HG02798 (cell line): ENCODE measurements at regions not wholly inside any gene's neighbourhood (a gene's known extent, or its start where the extent isn't known, plus 50 kb on each side); places are given as distances from the start of the nearest gene placed in this dataset.

Source experiments
- ATAC-seq: cut with Tn5 transposase; IDR thresholded peaks from one replicate; pipeline ENCODE4 v1.9.1; 2021; ENCODE audit warnings: mild to moderate bottlenecking; ENCODE audit not compliant: unreplicated experiment, poor library complexity

DNA sequence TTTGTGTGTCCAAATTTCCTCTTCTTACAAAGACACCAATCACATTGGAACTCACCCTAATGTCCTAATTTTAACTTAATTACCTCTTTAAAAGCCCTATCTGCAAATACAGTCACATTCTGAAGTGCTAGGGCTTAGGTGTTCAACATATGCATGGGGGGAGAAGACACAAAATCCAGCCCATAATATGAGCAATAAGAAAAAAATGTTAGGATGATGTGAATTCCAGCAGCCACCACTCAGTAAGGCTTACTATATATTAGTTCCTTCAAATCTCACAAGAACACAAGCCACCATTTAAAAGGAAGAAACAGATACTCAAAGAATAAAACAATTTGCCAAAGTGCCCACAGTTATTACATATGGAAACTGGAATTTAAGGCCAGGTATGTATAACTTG, 285.7 kb downstream of the EPHA4 start:
- ATAC-seq, result no peak

DNA sequence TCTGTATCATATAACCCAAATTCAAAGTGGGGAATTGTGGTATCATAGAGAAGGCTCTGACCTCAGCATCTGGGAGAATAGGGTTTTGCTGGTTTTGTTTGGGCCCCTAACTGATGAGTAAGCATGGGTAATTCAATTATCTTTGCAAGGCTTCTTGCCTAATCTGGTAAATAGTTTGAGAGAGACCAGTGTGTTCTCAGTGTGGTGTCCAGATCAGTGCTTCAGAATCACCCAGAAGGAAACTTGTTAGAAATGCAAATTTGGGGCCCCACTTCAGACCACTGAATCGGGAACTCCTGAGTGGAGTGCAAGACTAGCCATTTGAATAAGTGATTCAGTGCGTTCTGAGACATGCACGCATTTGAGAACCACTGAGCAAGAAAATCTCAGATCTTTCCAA, 282.7 kb downstream of the EPHA4 start:
- ATAC-seq, result no peak

DNA sequence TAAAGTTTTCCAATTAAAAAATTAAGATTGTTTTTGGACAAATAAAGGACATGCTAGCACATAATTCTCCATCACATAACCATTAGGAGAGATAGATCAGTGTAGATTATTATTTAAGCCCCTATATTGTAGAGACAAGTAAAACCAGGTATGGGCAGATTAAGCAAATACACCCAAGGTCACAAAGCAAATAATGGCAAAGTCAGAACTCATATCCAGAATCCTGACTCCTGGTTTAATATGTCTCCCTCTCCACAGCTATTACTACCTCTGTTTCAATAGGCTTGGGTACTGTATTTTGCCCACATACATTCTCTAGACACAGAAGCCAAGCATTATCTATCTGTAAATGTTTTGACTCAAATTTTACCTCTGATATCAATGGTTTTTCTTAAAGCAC, 282.3 kb downstream of the EPHA4 start:
- no peak for ATAC-seq

DNA sequence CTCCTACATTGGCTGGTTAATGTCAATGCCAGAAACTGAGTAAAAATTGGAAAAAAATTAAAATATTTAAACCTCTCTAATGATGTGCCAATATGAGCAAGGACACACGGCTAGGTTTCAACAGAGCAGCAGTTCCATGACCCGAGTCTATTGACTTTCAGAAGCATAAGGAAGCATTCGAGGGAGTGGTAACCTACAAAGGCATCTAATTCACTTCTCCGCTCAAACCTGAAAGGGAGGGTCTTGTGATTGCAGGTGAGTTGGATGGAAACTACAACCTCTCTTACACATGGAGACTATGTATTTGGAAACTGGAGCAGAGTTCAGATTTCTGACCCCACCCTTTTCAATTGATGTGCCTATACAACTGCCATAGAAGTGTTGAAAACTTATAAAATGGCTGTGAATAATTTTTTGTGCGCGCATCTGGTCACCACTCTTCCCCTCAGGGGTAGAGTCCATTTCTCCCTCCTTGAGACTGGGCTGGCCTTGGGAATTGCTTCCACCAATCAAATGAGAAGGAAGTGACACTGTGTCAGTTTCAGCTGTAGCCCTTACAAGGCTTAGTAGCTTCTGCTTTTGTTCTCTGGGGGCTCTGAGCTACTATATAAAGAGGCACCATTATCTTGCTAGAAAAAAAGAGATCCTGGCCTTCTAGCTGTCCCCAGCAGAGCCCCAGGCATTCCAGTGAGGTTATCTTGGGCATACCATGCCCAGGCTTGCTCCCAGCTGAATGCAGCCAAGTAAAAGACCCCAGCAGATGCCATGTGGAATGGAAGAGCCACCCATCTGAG, 278.0 kb downstream of the EPHA4 start:
- no peak for ATAC-seq

DNA sequence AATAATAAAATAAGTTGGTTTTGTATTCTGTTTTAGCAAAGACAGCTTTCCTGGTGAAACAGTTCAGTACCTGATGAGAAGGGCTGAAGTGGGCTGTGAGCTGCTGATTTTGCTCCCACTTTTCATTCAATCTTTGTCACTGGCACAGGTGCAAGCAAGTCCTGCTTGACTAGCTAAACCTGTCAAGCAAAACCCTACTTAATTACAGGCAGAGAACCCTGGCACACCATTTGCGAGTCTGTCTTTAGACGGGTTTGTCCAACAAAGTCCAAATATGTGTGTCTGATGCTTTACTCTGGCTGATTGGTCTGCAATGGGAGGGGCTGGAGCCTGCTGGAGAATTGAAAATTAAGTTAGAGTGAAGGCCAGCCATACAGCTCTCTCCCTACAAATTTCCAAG, 267.2 kb downstream of the EPHA4 start:
- ATAC-seq, result no peak

DNA sequence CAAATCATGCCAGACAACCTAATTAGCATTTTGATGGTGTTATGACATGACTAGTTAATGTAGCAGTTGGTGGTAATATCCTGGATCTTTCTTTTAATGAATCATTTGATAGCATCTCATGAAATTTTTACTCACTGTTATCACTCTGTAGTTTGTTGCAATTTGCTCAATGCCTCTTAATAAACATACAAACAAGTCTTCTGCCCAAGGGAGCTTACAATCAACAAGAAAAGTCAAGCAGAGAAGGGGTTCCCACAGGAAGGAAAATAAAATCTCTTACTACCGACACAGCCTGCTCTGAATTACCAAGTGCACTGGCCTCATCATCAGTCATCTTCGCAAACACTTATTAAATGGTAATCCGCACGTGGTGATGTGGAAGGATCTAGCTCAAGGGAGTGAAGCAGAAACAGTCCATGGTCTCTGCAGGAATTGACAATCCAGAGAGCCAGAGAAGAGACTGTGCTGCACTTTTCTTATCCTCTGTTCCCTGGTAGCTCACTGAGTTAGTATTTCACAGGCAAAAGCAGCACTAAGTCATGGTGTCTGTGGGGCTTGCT, 263.5 kb downstream of the EPHA4 start:
- no peak for ATAC-seq

DNA sequence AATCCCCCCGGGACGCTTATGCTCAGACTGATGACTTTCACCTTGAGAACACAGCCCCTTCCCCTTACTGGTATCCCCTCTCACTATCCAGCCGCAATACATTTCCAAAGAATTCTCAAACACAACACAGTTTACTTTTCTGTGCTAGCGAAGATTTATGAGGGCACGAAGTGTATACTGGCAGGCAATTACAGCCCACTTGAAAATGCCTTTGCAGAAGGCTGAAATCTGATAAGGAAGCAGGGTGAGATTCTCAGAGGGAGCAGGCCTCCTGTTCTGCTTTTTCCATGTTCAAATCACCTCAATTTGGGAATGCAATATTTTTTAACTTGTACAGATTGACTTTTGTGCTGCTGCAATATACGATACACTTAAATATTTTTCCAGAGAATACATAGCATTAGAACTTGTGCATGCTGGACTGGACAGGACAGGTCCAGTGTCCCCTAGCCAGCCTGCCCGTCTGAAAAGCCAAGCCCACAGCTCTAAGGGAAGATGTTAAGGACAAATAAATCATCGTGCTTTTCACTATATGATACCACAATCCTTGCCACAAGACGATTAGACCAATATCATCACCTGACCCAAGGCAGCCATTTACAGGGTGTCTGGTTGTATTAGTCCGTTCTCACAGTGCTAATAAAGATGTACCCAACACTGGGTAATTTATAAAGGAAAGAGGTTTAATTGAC, 262.1 kb downstream of the EPHA4 start:
- ATAC-seq, result no peak

DNA sequence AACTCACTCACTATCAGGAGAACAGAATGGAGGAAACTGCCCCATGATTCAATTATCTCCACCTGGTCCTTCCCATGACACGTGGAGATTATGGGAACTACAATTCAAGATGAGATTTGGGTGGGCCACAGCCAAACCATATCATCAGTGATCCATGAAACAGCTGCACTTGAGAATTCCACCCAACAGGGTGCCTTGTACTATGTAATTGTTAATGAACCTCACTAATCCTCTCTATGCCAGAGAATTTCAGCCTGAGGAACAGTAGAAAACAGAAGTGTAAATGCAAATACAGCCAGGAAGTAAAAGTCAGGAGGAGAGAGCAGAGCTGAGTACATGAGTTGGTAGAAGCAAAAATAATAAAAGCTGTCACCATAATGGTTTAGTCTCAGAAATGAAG, 261.4 kb downstream of the EPHA4 start:
- ATAC-seq, result no peak

DNA sequence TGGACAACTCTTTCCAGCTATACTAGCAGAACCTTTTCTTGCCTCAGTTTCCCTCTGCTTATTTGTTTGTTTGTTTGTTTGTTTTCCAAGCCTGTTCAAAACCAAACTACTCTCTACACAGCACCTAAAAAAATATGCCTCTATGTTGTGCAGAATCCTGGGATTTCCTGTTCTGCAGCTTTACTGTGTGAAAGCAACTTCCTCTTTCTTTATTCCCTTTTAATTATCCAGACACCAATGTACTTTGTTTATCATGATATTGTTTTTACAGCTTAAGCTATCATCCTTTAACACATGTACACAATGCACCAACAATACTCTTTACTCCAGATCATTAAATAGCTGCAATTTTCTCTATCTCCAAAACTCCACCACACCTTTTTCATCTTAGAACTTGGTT, 259.5 kb downstream of the EPHA4 start:
- no peak for ATAC-seq

DNA sequence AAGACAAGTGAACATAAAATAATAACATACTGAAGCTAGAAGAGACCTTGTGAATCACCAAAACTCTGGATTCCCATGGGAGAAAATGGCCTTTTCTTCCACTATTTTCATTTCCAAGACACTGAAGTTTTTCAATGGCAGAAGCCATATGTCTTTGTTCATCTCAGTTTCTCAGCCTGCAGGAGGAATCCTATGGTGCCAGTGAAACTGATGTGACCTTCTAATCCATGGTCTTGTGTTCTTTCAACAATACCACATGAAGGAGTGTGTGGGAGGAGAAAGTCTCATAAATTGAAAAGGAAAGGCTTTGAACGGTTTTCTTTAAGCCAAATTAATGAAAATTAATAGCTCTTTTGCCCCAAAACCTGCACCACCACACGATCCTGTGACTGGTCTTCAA, 257.3 kb downstream of the EPHA4 start:
- no peak for ATAC-seq

DNA sequence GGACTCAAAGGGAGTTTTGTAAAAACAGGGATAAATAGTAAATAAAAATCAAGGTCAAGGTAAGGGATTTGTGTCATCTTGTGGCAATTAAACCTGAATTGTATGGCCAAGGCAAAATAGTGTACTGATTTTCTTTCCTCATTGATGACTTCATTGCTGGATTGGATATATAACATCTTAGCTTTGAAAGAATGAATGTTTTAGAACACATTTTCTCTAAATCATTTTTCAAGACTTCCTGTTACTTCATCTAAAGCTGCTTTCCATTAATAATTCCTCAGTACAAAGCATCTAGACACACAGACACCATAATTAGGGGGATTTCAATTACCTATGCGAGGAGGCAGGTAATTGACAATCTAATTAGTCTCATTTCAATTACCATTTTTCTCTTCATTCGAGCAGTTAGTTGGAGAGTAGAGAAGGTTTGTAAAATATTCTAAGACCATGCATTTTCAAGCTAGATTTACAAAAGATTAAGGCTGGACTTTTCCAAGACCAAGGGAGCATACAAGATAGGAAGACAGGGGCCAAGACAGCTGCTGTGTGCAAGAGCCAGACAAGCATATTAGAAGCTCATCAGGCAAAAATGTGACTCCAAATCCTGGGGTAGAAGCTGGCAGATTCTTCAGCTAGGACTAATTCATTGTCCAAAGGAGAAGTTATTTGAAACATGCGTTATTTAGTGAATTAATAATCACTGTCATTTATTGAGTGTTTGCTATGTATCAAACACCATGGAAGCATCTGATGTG, 253.6 kb downstream of the EPHA4 start:
- no peak for ATAC-seq

DNA sequence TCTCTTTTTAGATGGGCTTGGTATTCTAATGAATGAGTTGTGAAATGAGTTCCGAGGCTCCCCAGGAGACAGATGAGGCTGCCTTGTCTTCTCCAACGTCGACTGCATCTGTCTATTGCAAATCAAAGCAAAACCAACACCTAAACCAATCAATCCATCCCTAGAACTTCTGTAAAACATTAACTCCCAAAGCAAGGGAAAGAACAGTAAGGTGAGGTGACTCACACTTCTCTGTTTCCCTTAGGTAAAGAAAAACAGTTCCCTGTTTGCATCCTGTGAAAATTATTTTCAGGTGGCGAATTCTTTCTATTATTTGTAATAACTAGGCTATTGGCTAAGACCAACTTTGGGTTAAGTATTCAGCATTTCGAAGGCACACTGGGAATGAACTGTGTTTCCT, 249.4 kb downstream of the EPHA4 start:
- peak; percentile 37 for ATAC-seq

DNA sequence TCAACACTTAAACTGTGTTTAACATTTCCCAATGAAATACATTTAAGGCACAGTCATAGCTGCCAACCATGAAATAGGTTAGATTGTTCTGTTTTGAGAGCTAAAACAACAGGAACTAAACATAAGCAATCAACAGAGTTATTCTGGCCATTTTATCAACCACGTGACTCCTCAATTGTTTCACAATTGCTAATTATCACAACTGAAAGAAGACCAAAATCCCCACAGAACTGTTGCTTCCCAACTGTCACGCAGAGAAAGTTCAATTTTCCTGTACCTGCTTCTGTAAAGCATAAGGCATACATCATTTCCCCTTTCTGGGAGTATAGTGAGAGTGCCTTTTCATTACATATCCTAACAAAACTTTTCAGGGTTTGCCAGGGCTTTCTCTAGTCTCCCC, 248.6 kb downstream of the EPHA4 start:
- ATAC-seq, result no peak

DNA sequence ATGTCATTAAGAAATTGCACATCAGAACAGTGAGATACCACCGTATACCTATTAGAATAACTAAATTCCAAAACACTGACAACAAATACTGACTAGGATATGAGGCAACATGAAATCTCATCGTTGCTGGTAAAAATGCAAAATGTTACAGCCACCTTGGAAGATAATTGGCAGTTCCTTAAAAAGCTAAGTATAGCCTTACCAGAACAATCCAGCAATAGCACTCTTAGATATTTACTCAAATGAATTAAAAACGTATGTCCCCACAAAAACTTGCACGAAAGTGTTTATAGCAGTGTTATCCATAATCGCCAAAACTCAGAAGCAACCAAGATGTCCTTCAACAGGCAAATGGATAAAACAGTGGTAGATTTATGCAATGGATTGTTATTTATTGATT, 241.7 kb downstream of the EPHA4 start:
- ATAC-seq, result no peak

DNA sequence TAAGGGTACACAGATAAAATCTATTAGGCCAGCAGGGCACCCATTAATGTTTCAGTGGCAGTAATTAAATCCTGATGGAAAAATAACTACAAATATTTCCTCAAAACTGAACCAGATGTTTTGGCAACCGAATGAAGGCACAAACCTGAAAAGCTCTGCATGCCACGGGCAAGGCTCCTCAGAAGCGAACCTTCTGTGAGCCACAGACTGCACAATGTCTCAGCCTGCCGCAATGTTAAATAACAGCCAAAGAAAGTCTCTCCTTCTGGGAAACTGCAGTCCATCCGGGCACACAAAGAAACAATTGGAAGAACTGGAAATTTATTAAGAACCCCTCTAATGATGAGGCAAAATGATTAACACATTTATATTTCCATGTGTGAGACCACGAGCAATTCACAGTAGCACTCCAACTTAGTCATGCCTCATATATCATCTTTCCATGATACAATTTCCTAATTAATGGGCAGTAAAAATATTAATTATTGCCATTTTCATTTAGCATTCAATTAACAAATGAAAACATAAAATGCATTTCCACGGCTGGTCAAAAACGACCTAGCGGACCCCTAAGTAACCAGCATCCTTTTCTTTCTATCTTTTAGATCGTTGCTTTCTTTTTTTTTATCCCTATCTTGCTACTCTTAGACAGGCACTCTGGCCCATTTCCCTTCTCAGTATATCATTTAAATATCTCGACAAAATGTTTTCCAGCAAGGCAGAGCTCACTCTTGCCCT, 237.5 kb downstream of the EPHA4 start:
- no peak for ATAC-seq

DNA sequence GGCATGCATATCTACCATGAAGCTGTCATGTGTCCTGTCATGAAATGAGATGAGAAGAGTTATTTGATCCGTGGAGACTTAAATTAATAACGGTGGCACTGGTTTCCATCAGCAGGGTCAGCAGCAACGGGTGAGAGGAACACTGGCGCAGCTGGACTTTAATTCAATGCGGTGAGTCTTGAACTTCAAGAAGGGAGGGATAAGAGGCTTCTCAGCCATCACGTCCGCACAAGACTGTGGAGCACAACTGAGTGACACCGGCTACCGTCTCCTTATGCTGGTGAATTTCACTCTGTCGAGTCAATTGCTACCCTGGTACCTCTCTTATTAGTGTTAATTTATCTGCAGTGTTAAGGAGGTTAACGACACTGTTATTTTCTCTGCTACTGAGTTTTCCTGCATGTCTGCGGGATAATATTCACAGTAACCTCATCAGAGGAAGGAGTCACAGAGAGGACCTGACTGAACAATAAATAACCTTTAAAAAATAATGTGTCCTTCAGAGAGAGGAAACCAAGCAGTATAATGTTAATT, 236.8 kb downstream of the EPHA4 start:
- ATAC-seq, result no peak

DNA sequence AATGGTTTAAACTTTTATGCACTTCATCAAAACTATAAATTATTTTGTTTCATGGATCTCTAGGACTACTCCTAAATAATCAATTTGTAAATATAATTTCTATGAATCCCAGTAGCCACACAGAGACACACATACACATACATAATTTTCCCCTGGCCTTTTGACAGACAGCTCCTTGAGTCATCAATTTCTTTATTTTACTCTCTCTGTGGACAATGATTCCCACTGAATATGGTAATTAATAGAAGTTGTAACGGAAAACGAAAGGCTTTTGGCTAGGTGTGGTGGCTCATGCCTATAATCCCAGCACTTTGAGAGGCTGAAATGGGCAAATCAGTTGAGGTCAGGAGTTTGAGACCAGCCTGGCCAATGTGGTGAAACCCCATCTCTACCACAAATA, 235.1 kb downstream of the EPHA4 start:
- no peak for ATAC-seq

DNA sequence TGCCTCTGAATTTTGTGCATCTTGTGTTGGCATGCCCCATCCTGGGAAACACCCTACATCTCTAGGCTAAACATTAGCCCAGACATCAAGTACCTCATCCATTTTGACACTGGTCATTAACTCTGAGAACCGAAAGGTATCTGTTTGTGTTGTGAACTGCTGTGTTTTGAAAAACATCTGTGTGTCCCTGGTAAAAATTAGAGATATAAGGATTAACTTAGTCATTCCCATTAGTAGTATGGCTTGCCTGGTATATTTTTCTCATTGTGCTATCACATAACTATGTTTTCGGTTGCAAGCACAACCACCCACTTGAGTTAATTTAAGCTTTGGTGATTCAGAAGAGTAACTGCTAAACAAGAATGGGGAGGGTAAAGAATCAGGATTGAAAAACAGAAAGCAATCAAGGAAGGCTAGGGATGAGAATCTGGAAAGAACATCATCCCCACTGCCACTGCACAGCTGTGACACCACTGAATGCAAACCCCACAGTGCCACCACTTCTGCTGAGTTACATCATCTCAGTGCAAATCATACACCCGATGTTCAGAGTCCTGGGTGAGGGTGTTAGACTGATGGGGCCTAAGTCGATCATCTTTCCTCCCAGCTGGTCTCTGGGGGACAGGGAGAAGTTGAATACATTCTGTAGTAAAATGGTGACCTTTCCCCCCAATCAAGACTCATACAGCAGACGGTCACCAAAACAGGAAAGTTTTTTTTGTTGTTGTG, 234.0 kb downstream of the EPHA4 start:
- peak; percentile 73 for ATAC-seq

DNA sequence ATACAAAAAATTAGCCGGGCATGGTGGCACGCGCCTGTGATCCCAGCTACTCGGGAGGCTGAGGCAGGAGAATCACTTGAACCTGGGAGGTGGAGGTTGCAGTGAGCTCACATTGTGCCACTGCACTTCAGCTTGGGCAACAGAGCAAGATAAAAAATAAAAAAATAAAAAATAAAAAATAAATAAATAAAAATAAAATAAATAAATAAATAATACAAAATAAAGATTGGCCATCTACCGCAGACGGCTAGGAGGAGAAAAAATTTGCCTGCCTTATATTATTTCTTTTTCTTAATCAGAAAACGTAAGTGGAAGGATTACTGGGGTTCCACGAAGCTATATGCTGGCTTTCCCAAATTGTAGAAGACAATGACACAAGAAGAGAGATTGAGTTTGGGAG, 229.7 kb downstream of the EPHA4 start:
- ATAC-seq, result no peak
